Cardiac muscle cell (in vitro differentiated cells and primary cell): ENCODE measurements at regions not wholly inside any gene's neighbourhood (a gene's known extent, or its start where the extent isn't known, plus 50 kb on each side); places are given as distances from the start of the nearest gene placed in this dataset.
A peak's percentile ranks its signal among the peaks of the same experiment; 100 is the strongest.
"Not testable (repeated sequence)": the region's sequence is repeated elsewhere in the genome, so short reads cannot be mapped to it uniquely, and the experiment has no call there.

Source experiments
- DNase-seq, 2 donors: peaks; one replicate each; pipeline versions ENCODE4 v3.0.0 to v3.0.0-alpha.2; 2010 to 2017; ENCODE audit warnings: low read depth in 1 of 2, low spot score in 1 of 2
- H3K27ac ChIP-seq: fragments of 200-600 bp; sonication (generic); 2 replicates; pipeline ENCODE4 v1.5.1; 2016
- H3K27me3 ChIP-seq: fragments of 200-600 bp; sonication (generic); 2 replicates; pipeline ENCODE4 v1.6.0; 2016; ENCODE audit warnings: control low read depth
- H3K36me3 ChIP-seq: fragments of 200-600 bp; sonication (generic); 2 replicates; pipeline ENCODE4 v1.5.1; 2016; ENCODE audit warnings: control low read depth
- H3K4me1 ChIP-seq: fragments of 200-600 bp; sonication (generic); 2 replicates; pipeline ENCODE4 v1.8.1; 2017; ENCODE audit warnings: low read depth, mild to moderate bottlenecking, mixed run types
- H3K4me3 ChIP-seq: fragments of 200-600 bp; sonication (generic); 2 replicates; pipeline ENCODE4 v1.5.1; 2016; ENCODE audit warnings: mild to moderate bottlenecking
- H3K9me3 ChIP-seq: fragments of 200-600 bp; sonication (generic); 2 replicates; pipeline ENCODE4 v1.5.1; 2017; ENCODE audit warnings: low read depth, mild to moderate bottlenecking, control low read depth
- CTCF ChIP-seq: IDR thresholded peaks from 2 replicates; pipeline ENCODE4 v1.5.1; 2012; ENCODE audit warnings: low read depth, mild to moderate bottlenecking, low read length

DNA sequence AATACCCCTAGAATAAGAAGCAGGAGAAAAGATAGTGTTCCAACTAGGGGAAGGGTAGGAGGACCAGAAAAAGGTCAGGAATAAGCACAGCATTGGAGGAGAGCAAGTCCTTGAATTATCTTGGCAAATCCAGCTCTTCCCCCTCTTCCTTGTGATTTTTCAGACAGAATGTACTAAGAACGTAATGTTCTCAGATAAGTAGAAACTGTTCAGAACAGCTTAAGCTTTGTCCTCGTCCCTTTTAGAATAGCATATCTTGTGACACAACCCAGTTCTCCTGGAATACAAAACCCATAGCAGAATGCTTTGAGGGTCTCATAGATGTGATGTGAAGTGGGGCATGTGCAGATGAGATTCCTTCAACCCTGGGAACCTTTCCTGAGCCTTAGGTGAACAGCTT is 97.4 kb downstream of the EMB start:
- no peaks in the 10 kb centered on the region for H3K9me3 ChIP-seq
- no peak overlapping the region for H3K27ac ChIP-seq
- no peak overlapping the region for H3K4me3 ChIP-seq
- H3K36me3 ChIP-seq: no peaks in the 10 kb centered on the region
- DNase-seq: no peak
- H3K27me3 ChIP-seq: no peaks in the 10 kb centered on the region
- no peaks in the 10 kb centered on the region for H3K4me1 ChIP-seq
- no peak for TF ChIP-seq CTCF

GRCh38 chr5:50340757-50341156 is 100.3 kb downstream of the EMB start:
- H3K9me3 ChIP-seq: peaks cover 7% of the 10 kb centered on the region
- no peaks in the 10 kb centered on the region for H3K27me3 ChIP-seq
- no peaks in the 10 kb centered on the region for H3K4me1 ChIP-seq
- H3K36me3 ChIP-seq: no peaks in the 10 kb centered on the region
- no peak overlapping the region for H3K4me3 ChIP-seq
- no peak overlapping the region for H3K27ac ChIP-seq
- DNase-seq: no peak
- TF ChIP-seq CTCF: no peak

- not testable (repeated sequence) for H3K9me3 ChIP-seq, H3K27ac ChIP-seq, H3K4me3 ChIP-seq, H3K4me1 ChIP-seq, H3K27me3 ChIP-seq, DNase-seq, H3K36me3 ChIP-seq
Measured at GRCh38 chr5:50330633-50331032, 110.5 kb downstream of the EMB start.

DNA sequence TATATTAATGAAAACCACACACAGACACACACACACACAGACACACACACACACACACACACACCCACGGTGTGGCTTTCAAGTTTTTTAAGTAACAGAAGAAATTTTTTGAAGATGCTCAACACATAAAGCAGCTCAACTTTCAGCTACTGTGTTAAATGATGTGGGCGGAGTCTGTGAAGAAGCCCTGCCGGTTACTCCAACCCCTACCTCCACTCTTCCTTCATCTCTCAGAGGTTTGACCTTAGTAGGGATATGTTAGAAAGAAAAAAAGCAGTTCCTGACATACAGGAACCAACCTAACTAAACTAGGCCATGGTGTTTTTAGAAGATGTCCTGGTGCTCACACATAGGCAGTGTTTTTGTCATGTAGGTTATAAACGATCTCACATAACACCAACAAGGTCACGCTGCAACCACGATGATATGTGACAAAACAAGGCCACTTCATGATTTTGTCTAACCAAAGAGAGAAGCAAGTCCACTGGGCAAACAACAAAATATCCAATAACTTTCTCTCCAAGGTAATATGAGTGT is 112.8 kb downstream of the EMB start:
- no peak for TF ChIP-seq CTCF
- DNase-seq: no peak
- no peaks in the 10 kb centered on the region for H3K4me1 ChIP-seq
- H3K27ac ChIP-seq: no peak overlapping the region
- no peaks in the 10 kb centered on the region for H3K27me3 ChIP-seq
- no peak overlapping the region for H3K4me3 ChIP-seq
- no peaks in the 10 kb centered on the region for H3K36me3 ChIP-seq
- peaks cover 5% of the 10 kb centered on the region for H3K9me3 ChIP-seq

GRCh38 chr5:50325237-50325832 is 115.8 kb downstream of the EMB start:
- DNase-seq: peak; percentile 2 to 33
- Histone ChIP-seq H3K27ac (no peak overlapping the region), H3K27me3 (no peaks in the 10 kb centered on the region), H3K4me3 (no peak overlapping the region), H3K9me3 (peaks cover 5% of the 10 kb centered on the region), H3K36me3 (no peaks in the 10 kb centered on the region), H3K4me1 (no peaks in the 10 kb centered on the region)
- peak; percentile 53 for TF ChIP-seq CTCF

- Histone ChIP-seq H3K36me3 (no peaks in the 10 kb centered on the region), H3K27me3 (no peaks in the 10 kb centered on the region), H3K4me1 (no peaks in the 10 kb centered on the region), H3K9me3 (no peaks in the 10 kb centered on the region), H3K27ac (no peak overlapping the region), H3K4me3 (no peak overlapping the region)
- DNase-seq: no peak
- TF ChIP-seq CTCF: no peak
Measured at GRCh38 chr5:50320131-50320749, 120.8 kb downstream of the EMB start.
